SH-SY5Y (cell line): ENCODE measurements at regions not wholly inside any gene's neighbourhood (a gene's known extent, or its start where the extent isn't known, plus 50 kb on each side); places are given as distances from the start of the nearest gene placed in this dataset.

ENCODE experiments used
- GATA2 ChIP-seq: IDR thresholded peaks from 2 replicates; pipeline ENCODE4 v1.6.1; 2011; ENCODE audit warnings: mild to moderate bottlenecking, low read depth, low read length
- GATA3 ChIP-seq: IDR thresholded peaks from 2 replicates; pipeline ENCODE4 v1.6.1; 2011; ENCODE audit warnings: low read depth, mild to moderate bottlenecking, low read length, moderate library complexity

GRCh38 chr15:92271179-92271578 is 122.5 kb upstream of the ST8SIA2 start:
- TF ChIP-seq GATA3, result no peak
- no peak for TF ChIP-seq GATA2
